ENCODE measurements at regions not wholly inside any gene's neighbourhood (a gene's known extent, or its start where the extent isn't known, plus 50 kb on each side); places are given as distances from the start of the nearest gene placed in this dataset.
A peak's percentile ranks its signal among the peaks of the same experiment; 100 is the strongest.
"Not testable (repeated sequence)": the region's sequence is repeated elsewhere in the genome, so short reads cannot be mapped to it uniquely, and the experiment has no call there.

- no peak for DNase-seq
These were observed 122.4 kb upstream of the KRR1 start for GRCh38 chr12:75633789-75634188.

GRCh38 chr12:75632442-75632841 lies 121.0 kb upstream of the KRR1 start:
- DNase-seq, result no peak

- no peak for DNase-seq
These were observed 120.4 kb upstream of the KRR1 start for GRCh38 chr12:75631831-75632230.

DNA sequence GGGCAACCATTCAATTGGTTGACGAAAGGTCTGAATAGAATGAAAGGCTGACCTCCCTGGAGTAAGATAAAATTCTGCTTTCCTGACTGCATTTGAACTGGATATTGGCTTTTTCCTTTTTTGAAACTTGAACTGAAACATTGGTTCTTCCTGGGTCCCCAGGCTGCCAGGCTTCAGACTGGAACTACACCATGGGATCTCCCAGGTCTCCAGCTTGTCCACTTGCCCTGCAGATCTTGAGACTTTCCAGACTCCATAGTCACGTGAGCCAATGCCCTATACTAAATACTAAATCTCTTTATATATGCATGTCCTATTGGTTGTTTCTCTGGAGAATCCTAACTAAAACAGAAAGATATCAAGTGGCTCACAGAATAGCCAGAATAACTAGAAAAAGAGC lies 118.7 kb upstream of the KRR1 start:
- DNase-seq, result no peak

DNA sequence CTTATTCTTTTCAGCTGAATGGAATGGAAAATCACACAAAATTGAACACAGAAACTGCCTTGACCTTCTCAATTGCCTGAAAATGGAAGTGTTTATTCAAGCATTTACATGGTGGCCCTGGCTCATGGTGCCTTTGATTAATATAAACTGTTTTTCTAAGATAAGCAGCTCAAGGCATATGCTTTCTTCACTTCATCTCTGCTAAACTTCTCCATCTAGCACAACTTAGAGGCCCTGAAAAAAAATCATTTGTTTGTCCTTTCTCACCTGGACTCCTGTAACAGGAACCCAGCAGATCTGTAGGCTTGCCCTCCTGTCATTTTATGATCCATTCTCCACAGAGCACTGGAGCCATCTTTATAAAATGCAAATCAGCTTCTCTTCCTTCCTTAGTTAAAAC lies 117.5 kb upstream of the KRR1 start:
- DNase-seq, result no peak

DNA sequence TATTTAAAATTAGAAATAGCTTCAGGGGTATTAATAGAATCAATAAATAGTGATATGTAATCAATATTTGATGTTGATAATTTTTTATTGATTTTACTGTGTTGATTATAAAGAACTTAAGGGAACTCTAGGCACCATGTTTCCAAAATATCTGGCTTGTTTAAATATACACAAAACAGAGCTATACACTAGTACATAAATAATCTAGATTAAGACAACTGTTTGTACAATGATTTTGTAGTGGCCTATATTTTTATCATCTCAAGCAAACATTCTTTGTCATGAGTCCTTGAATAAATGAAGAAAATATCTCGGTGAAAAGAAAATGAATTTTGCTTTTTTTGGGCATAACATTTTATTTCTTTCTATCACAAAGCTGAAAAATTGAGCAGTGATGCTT lies 117.1 kb upstream of the KRR1 start:
- DNase-seq, result no peak

DNA sequence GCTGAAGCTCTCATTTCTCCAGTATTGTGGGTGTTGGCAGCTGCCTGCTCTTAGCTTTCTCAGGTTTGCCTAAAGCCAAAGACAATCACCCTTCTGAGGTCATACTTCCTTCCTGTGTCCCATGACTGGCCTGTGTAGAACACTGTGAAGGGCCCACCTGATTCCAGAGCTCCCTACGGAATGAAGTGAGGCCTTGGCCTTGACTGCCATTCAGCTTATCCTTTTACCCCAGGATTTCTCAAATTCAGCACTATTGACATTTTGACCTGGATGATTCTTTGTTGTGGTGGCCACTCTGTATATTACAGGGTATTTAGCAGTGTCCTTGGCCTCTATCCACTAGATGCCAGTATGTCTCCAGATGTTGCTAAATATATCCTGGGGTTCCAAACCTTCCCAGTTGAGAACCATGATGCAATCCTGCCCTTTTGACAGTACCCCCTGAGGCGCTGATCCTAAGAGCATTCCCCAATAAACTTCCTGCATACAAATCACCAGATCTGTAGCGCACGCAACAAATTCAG lies 112.3 kb upstream of the KRR1 start:
- peak in 1 of 2 donors; percentile 3 for DNase-seq

DNA sequence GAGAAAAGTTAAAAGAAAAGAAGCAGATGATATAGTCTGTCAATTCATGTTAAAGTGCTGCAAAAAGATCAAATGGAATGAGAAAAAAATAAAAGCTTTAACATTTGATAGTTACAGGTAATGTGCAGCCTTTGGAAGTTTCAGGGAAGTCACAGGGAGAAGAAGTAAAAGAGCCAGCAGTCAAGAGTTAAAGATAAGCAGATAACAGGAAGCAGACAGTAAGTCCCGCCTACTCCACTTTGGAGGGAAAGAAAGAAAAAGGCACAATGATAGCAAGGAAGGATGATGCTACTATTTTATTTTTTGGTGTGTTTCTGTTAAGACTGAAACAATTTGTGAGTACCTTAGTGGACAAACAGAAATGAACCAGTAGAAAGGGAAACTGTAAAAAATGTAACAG lies 111.1 kb upstream of the KRR1 start:
- DNase-seq, result no peak

DNA sequence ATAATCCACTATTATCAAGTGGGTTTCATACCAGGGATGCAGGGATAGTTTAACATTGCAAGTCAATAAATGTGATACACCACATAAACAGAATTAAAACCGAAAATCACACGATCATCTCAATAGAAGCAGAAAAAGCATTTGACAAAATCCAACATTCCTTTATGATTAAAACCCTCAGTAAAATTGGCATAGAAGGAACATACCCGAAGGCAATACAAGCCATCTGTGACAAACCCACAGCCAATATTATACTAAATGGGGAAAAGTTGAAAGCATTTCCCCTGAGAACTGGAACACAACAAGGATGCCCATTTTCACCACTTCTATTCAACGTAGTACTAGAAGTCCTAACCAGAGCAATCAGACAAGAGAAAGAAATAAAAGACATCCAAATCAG lies 103.0 kb upstream of the KRR1 start:
- DNase-seq, result not testable (repeated sequence)

DNA sequence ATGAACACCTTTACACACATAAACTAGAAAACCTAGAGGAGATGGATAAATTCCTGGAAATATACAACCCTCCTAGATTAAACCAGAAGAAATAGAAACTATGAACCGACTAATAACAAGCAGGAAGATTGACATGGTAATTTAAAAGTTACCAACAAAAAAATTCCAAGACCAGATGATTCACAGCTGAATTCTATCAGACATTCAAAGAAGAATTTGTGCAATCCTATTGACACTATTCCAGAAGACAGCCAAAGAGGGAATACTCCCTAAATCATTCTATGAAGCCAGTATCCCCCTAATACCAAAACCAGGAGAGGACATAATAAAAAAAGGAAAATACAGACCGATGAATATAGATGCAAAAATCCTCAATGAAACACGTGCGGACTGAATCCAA lies 102.6 kb upstream of the KRR1 start:
- DNase-seq, result no peak

DNA sequence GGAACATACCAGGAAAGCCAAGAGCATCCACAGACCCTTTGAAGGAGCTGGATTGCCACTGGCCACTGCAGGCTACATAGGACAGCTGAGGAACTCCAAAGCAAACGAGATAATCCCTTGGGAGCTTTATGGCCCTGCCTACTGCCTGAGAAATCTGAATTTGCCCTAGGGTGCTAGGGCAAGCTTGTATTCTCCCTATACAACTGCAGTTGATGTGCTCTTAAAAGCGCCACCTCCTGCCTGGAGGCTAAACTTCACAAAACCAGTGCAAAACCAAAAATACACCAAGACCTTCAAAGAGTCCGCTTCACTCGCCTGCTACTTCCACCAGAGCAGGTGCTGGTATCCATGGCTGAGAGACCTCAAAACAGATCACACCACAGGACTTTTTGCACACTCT lies 99.6 kb upstream of the KRR1 start:
- DNase-seq, result no peak

- no peak for DNase-seq
These were observed 95.5 kb upstream of the KRR1 start for GRCh38 chr12:75606956-75607355.

GRCh38 chr12:75606151-75606550 lies 94.7 kb upstream of the KRR1 start:
- DNase-seq, result no peak

DNA sequence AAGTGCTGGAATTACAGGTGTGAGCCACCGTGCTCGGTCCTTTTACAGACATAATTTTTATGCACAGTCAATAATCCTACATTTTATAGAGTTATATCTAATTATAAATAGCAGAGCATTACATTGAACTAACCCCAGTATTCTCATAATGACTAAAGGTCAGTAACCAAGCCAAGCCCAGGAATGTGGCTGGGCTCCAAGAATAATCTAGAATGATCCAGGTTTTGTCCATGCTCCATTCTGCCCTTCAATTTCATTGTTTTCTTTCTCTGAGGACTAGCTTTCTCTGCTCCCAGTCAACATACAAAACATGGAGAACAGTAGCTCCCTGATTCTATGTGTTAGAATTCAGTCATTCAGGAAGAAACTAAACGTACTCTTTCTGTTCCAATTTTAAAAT lies 92.1 kb upstream of the KRR1 start:
- DNase-seq, result no peak

DNA sequence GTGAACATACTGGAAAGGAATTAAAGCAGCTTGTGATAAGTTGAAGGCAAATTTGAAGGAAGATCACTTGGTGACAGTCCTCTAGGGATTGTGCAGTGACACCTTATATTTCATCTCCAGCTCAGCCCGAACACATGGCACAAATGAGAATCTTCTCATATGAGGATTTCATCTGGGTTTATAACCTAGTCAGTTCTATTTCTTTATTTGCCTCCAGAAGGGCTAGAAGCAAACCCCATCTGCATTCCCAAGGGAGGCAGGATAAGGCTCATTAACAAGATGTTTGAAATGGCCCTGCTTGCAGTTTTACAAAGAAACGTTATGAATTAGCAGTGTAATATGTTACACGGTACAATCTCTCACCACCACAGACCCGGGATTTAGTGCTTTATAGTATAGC lies 90.7 kb upstream of the KRR1 start:
- no peak for DNase-seq

DNA sequence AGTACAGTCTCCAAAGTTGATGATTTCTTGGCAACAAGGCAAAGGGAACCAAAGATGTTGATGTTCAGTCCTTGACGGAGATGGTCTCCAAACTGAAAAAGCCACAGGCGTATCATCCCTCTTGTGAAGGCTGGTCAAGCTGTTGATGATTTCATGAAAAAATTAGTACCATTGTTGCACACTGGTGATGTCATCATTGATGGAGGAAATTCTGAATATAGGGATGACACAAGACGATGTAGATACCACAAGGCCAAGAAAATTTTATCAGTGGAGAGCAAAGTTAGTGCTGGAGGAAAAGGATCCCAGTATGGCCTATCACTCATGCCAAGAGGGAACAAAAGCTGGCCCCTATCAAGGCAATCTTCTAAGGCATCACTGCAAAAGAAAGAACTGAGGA lies 88.7 kb upstream of the KRR1 start:
- DNase-seq, result no peak

DNA sequence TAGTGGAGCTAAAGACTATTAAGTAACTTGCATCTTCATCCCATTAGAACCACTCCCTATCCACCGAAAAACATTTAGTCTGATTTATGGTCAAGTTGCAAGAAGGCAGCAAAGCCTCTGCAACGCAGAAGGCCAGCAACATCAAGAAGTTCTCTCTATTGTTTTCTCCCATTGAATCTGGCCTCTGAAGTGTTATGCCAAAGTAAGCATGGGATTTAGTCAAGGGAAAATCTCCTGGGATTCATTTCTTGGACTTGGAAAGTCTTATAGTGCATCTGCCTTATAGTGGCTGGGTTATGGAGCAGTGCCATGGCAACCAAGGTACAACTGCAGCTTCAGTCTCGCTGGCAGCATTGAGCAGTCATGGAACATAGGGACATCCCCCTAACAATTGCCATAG lies 87.7 kb upstream of the KRR1 start:
- no peak for DNase-seq

DNA sequence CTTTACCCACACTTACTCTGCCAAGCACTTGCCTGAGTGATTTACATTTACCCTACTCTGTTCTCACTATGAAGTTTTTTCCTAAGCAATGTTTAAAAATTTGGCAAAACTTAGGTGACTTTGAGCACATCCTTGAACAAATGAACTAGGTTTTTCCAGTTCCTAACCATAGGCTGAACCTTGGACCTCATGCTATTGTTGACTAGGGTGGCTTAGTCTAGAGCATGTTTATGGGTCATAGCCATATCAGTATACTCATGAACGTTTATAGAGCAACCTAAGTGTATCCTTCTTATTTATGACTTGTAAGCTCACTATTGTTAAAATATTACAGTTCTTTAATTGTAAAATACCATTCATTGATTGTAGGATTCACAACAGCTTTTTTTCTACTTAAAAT lies 85.0 kb upstream of the KRR1 start:
- no peak for DNase-seq

GRCh38 chr12:75592638-75593335 lies 81.4 kb upstream of the KRR1 start:
- DNase-seq, result no peak

DNA sequence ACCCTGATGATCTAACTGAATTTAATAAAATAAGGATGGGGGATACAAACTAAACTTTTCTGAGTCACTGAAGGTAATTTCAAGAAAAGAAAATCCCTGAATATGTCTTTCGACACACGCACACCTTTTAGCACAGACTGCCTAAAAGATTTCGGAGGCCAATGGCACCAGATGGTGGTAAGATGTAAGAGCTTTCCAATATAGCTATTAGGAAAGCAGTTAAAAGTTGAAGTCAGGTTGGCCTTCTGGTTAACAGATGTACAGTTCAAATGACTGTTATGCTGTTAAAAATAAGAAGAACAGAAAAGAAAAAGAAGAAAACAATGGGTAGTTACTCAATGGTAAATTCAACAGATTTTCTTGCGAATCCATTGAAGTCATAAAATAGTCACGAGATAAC lies 80.7 kb upstream of the KRR1 start:
- DNase-seq, result no peak

GRCh38 chr12:75591628-75592027 lies 80.2 kb upstream of the KRR1 start:
- DNase-seq, result peak; percentile 16 to 25

DNA sequence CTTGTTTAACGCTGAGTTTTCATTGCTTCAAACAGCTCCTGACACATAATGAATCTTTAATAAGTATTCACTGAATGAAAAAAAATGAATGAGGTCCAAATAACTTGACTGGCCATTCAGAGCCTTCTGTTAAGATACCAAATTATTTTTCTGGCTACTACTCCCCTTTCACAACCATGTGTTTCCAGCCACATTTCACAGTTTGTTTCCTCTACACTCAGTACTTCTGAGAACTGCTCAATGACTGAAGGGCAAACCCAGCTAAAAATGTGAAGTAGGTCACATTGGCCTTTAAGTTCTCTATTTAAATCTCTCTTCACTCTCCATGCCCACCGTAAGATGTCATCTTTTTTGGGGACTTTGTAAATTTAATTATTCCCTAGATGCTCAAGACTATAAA lies 78.4 kb upstream of the KRR1 start:
- DNase-seq, result no peak

DNA sequence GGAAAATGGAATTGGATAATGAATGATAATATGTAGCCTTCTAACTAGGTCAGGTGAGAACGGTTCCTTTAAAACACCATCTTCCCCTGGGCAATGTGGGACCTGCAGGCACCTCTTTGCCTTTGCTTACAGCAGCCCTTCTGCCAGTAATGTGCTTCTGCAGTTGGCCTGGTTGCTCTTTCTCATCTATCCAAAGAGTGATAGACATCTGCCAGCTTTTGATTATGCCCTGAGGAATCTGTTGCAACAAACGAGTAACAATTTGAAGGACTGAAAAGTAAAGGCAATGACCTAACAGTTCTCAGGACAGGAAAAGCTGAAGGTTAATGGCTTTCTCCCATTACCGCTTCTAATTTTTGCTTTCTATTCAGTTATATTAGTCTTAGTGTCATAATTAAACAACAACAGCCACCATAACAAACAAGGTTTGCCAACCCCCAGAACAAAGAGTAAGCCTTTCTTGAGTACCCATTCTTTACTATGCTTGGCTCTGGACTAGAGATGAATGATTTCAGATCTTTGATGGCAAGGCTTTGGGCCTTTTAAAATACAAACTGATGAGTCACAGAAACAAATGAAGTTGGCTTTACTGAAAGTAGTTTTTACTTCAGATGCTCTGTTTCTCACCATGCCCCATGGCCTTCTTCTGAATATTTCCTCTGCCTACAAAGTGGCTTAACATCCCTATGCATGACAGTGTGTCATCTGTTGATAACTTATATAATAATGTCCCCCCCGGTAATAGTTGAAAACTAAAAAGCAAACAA lies 76.1 kb upstream of the KRR1 start:
- DNase-seq, result no peak

- DNase-seq, result no peak
These were observed 73.9 kb upstream of the KRR1 start for GRCh38 chr12:75585330-75585729.

GRCh38 chr12:75583355-75583754 lies 71.9 kb upstream of the KRR1 start:
- DNase-seq, result no peak

Measured in inflammatory macrophage treated with lipopolysaccharide for 1 hour (primary cell).